HepG2 (cell line): ENCODE measurements at regions not wholly inside any gene's neighbourhood (a gene's known extent, or its start where the extent isn't known, plus 50 kb on each side); places are given as distances from the start of the nearest gene placed in this dataset.

Experiments used
- ASH2L ChIP-seq: fragments of 300-600, 200-600 bp; sonication (generic); IDR thresholded peaks from 2 replicates; pipeline ENCODE4 v1.7.0; 2017; ENCODE audit warnings: low read depth, mild to moderate bottlenecking, moderate library complexity, mixed read lengths, low read length; ENCODE audit not compliant: insufficient read length
- ATRX ChIP-seq: sonication (generic); formaldehyde crosslinking; IDR thresholded peaks from 2 replicates; pipeline ENCODE4 v1.4.0; 2020; ENCODE audit warnings: missing genetic modification reagents, borderline replicate concordance
- CBX1 ChIP-seq: IDR thresholded peaks from one replicate; pipeline ENCODE4 v1.6.1; 2016; ENCODE audit warnings: antibody characterized with exemption, low read depth
- CENPX ChIP-seq: sonication (generic); formaldehyde crosslinking; IDR thresholded peaks from 2 replicates; pipeline ENCODE4 v1.9.0; 2021; ENCODE audit warnings: mild to moderate bottlenecking, missing genetic modification reagents, moderate library complexity
- HNF1A ChIP-seq, 2 experiments: sonication (generic) in 1 of 2; formaldehyde crosslinking in 1 of 2; IDR thresholded peaks; 2 replicates each; pipeline versions ENCODE4 v1.4.0 to v1.6.1; 2016 to 2020; ENCODE audit warnings: borderline replicate concordance in 1 of 2, low read depth in 1 of 2, mild to moderate bottlenecking in 1 of 2, missing genetic modification reagents in 1 of 2
- HNRNPH1 ChIP-seq: fragments of 200-400 bp; formaldehyde crosslinking; optimal IDR thresholded peaks from 2 replicates; pipeline ENCODE3; 2017; ENCODE audit warnings: mild to moderate bottlenecking, low read depth, low read length
- HNRNPLL ChIP-seq: fragments of 200-400 bp; formaldehyde crosslinking; IDR thresholded peaks from 2 replicates; pipeline ENCODE4 v1.6.1; 2017; ENCODE audit warnings: mild to moderate bottlenecking, low read depth, low read length; ENCODE audit not compliant: poor library complexity, severe bottlenecking
- MEIS2 ChIP-seq: sonication (generic); formaldehyde crosslinking; IDR thresholded peaks from 2 replicates; pipeline ENCODE4 v1.9.0; 2021; ENCODE audit warnings: mild to moderate bottlenecking, missing genetic modification reagents
- MTF2 ChIP-seq: sonication (generic); formaldehyde crosslinking; IDR thresholded peaks from 2 replicates; pipeline ENCODE4 v1.5.0; 2020; ENCODE audit warnings: missing genetic modification reagents, borderline replicate concordance
- RAD51 ChIP-seq: fragments of 450-650 bp; IDR thresholded peaks from 2 replicates; pipeline ENCODE4 v1.6.1; 2016; ENCODE audit warnings: borderline replicate concordance
- REL ChIP-seq: sonication (generic); formaldehyde crosslinking; conservative IDR thresholded peaks from 2 replicates; pipeline ENCODE4 v1.8.0; 2022; ENCODE audit warnings: mild to moderate bottlenecking, missing genetic modification reagents, moderate library complexity
- SMARCE1 ChIP-seq: fragments of 450-650 bp; IDR thresholded peaks from 2 replicates; pipeline ENCODE4 v1.6.1; 2017; ENCODE audit warnings: borderline replicate concordance
- SP1 ChIP-seq, 2 experiments: fragments of 450-650 bp in 1 of 2; sonication (generic) in 1 of 2; formaldehyde crosslinking in 1 of 2; IDR thresholded peaks; 2 replicates each; pipeline versions ENCODE4 v1.4.0 to v1.6.1; 2016 to 2020; ENCODE audit warnings: missing genetic modification reagents in 1 of 2
- TRAFD1 ChIP-seq: sonication (generic); formaldehyde crosslinking; IDR thresholded peaks from 2 replicates; pipeline ENCODE4 v1.5.1; 2020; ENCODE audit warnings: missing genetic modification reagents, mild to moderate bottlenecking, borderline replicate concordance
- WIZ ChIP-seq: sonication (generic); formaldehyde crosslinking; IDR thresholded peaks from 2 replicates; pipeline ENCODE4 v1.5.1; 2020; ENCODE audit warnings: mild to moderate bottlenecking, missing genetic modification reagents
- ZBTB21 ChIP-seq: sonication (generic); formaldehyde crosslinking; IDR thresholded peaks from 2 replicates; pipeline ENCODE4 v1.4.0; 2020; ENCODE audit warnings: missing genetic modification reagents
- ZMYM4 ChIP-seq: sonication (generic); formaldehyde crosslinking; IDR thresholded peaks from 2 replicates; pipeline ENCODE4 v1.8.1; 2023; ENCODE audit warnings: mild to moderate bottlenecking, missing genetic modification reagents
- ZNF569 ChIP-seq: sonication (generic); formaldehyde crosslinking; IDR thresholded peaks from 2 replicates; pipeline ENCODE4 v1.5.0; 2020; ENCODE audit warnings: mild to moderate bottlenecking, missing genetic modification reagents, moderate library complexity, borderline replicate concordance
- ZNF891 ChIP-seq: sonication (generic); formaldehyde crosslinking; IDR thresholded peaks from 2 replicates; pipeline ENCODE4 v1.5.0; 2020; ENCODE audit warnings: mild to moderate bottlenecking, missing genetic modification reagents
- TF ChIP-seq, protein P1 (sequence below): IDR thresholded peaks from 2 replicates; pipeline ENCODE4 v1.6.1; 2018; ENCODE audit warnings: missing genetic modification reagents, mild to moderate bottlenecking, missing compliant biosample characterization
- TF ChIP-seq, protein P2 (sequence below): sonication (generic); formaldehyde crosslinking; conservative IDR thresholded peaks from 2 replicates; pipeline ENCODE4 v1.8.0; 2022; ENCODE audit warnings: mild to moderate bottlenecking, moderate library complexity, missing genetic modification reagents

- TF ChIP-seq HNF1A (IDR thresholded peaks at IDR 0.05; ENCODE audit: low read depth) (no peak), HNF1A (CRISPR knock-in tag; IDR thresholded peaks at IDR 0.05; ENCODE audit: borderline replicate concordance) (peak; percentile 56), ATRX (CRISPR knock-in tag) (no peak), ZNF569 (CRISPR knock-in tag) (no peak), WIZ (CRISPR knock-in tag) (peak; percentile 89), HNRNPLL (peak; percentile 42), CBX1 (peak; percentile 82), HNRNPH1 (no peak), SP1 (IDR thresholded peaks at IDR 0.05) (no peak), SP1 (CRISPR knock-in tag; IDR thresholded peaks at IDR 0.05) (0 out of 2 replicates have a peak, but pooled peaks have one; percentile 18), REL (CRISPR knock-in tag) (no peak), ZNF891 (peak; percentile 64; the same call in 1 of the 2 replicates), MTF2 (CRISPR knock-in tag) (no peak), MEIS2 (CRISPR knock-in tag) (peak; percentile 80; the same call in 1 of the 2 replicates), RAD51 (no peak), CENPX (CRISPR knock-in tag) (no peak), SMARCE1 (no peak), ASH2L (peak; percentile 43), ZMYM4 (CRISPR knock-in tag) (peak; percentile 93), ZBTB21 (CRISPR knock-in tag) (no peak), TRAFD1 (no peak; the same call in 1 of the 2 replicates)
- TF ChIP-seq, protein P1, sequence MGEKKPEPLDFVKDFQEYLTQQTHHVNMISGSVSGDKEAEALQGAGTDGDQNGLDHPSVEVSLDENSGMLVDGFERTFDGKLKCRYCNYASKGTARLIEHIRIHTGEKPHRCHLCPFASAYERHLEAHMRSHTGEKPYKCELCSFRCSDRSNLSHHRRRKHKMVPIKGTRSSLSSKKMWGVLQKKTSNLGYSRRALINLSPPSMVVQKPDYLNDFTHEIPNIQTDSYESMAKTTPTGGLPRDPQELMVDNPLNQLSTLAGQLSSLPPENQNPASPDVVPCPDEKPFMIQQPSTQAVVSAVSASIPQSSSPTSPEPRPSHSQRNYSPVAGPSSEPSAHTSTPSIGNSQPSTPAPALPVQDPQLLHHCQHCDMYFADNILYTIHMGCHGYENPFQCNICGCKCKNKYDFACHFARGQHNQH (CRISPR knock-in tag) = peak; percentile 77; the same call in 1 of the 2 replicates
- TF ChIP-seq, protein P2, sequence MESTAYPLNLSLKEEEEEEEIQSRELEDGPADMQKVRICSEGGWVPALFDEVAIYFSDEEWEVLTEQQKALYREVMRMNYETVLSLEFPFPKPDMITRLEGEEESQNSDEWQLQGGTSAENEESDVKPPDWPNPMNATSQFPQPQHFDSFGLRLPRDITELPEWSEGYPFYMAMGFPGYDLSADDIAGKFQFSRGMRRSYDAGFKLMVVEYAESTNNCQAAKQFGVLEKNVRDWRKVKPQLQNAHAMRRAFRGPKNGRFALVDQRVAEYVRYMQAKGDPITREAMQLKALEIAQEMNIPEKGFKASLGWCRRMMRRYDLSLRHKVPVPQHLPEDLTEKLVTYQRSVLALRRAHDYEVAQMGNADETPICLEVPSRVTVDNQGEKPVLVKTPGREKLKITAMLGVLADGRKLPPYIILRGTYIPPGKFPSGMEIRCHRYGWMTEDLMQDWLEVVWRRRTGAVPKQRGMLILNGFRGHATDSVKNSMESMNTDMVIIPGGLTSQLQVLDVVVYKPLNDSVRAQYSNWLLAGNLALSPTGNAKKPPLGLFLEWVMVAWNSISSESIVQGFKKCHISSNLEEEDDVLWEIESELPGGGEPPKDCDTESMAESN = peak; percentile 66; the same call in 1 of the 2 replicates
Observed at GRCh38 chr9:117487555-117488175, 72.8 kb upstream of the ASTN2 start (continued).
